Suprapubic skin (tissue), 4 donors: ENCODE measurements at regions not wholly inside any gene's neighbourhood (a gene's known extent, or its start where the extent isn't known, plus 50 kb on each side); places are given as distances from the start of the nearest gene placed in this dataset.

Experiments
- CTCF ChIP-seq, 2 donors: fragments of 200-600 bp in 1 of 2; fragments of 450-650 bp in 1 of 2; sonication (generic) in 1 of 2; IDR thresholded peaks; one replicate each; pipeline ENCODE4 v1.5.1; 2016 to 2019; ENCODE audit warnings: antibody characterized with exemption in 2 of 2, mild to moderate bottlenecking in 1 of 2, moderate library complexity in 1 of 2
- POLR2A ChIP-seq, 2 donors: fragments of 450-650 bp; IDR thresholded peaks; one replicate each; pipeline ENCODE4 v1.6.1; 2017; ENCODE audit warnings: antibody characterized with exemption in 2 of 2, mild to moderate bottlenecking in 2 of 2, moderate library complexity in 2 of 2
- POLR2AphosphoS5 ChIP-seq, 3 donors: sonication (generic); formaldehyde crosslinking; IDR thresholded peaks; one replicate each; pipeline ENCODE4 v1.6.1; 2017; ENCODE audit warnings: antibody characterized with exemption in 3 of 3

- no peak for TF ChIP-seq CTCF (IDR thresholded peaks at IDR 0.05)
- no peak for TF ChIP-seq POLR2AphosphoS5 (IDR thresholded peaks at IDR 0.05)
- no peak for TF ChIP-seq POLR2A (IDR thresholded peaks at IDR 0.05)
Observed at GRCh38 chr18:33900638-33901037, 322.6 kb downstream of the ASXL3 start.
